Cardiac muscle cell (in vitro differentiated cells and primary cell): ENCODE measurements at regions not wholly inside any gene's neighbourhood (a gene's known extent, or its start where the extent isn't known, plus 50 kb on each side); places are given as distances from the start of the nearest gene placed in this dataset.

Experiments
- DNase-seq, 2 donors: peaks; one replicate each; pipeline versions ENCODE4 v3.0.0 to v3.0.0-alpha.2; 2010 to 2017; ENCODE audit warnings: low read depth in 1 of 2, low spot score in 1 of 2
- H3K27ac ChIP-seq: fragments of 200-600 bp; sonication (generic); 2 replicates; pipeline ENCODE4 v1.5.1; 2016
- H3K27me3 ChIP-seq: fragments of 200-600 bp; sonication (generic); 2 replicates; pipeline ENCODE4 v1.6.0; 2016; ENCODE audit warnings: control low read depth
- H3K36me3 ChIP-seq: fragments of 200-600 bp; sonication (generic); 2 replicates; pipeline ENCODE4 v1.5.1; 2016; ENCODE audit warnings: control low read depth
- H3K4me1 ChIP-seq: fragments of 200-600 bp; sonication (generic); 2 replicates; pipeline ENCODE4 v1.8.1; 2017; ENCODE audit warnings: low read depth, mild to moderate bottlenecking, mixed run types
- H3K4me3 ChIP-seq: fragments of 200-600 bp; sonication (generic); 2 replicates; pipeline ENCODE4 v1.5.1; 2016; ENCODE audit warnings: mild to moderate bottlenecking
- H3K9me3 ChIP-seq: fragments of 200-600 bp; sonication (generic); 2 replicates; pipeline ENCODE4 v1.5.1; 2017; ENCODE audit warnings: low read depth, mild to moderate bottlenecking, control low read depth
- CTCF ChIP-seq: IDR thresholded peaks from 2 replicates; pipeline ENCODE4 v1.5.1; 2012; ENCODE audit warnings: low read depth, mild to moderate bottlenecking, low read length

GRCh38 chr12:111201036-111201435, 167.9 kb downstream of the PHETA1 start:
- no peak for TF ChIP-seq CTCF
- no peak overlapping the region for H3K4me3 ChIP-seq
- H3K4me1 ChIP-seq = no peaks in the 10 kb centered on the region
- no peaks in the 10 kb centered on the region for H3K27me3 ChIP-seq
- peak in 1 of 2 donors; percentile 24 for DNase-seq
- no peaks in the 10 kb centered on the region for H3K36me3 ChIP-seq
- H3K9me3 ChIP-seq = no peaks in the 10 kb centered on the region
- H3K27ac ChIP-seq = no peak overlapping the region

GRCh38 chr12:111197376-111197944, 171.4 kb downstream of the PHETA1 start:
- Histone ChIP-seq H3K27me3 (no peaks in the 10 kb centered on the region), H3K36me3 (no peaks in the 10 kb centered on the region), H3K4me3 (no peak overlapping the region), H3K27ac (no peak overlapping the region), H3K4me1 (no peaks in the 10 kb centered on the region), H3K9me3 (no peaks in the 10 kb centered on the region)
- no peak for TF ChIP-seq CTCF
- no peak for DNase-seq

- no peak for DNase-seq
- no peak overlapping the region for H3K4me3 ChIP-seq
- no peaks in the 10 kb centered on the region for H3K4me1 ChIP-seq
- no peaks in the 10 kb centered on the region for H3K36me3 ChIP-seq
- H3K27ac ChIP-seq = no peak overlapping the region
- H3K27me3 ChIP-seq = no peaks in the 10 kb centered on the region
- no peaks in the 10 kb centered on the region for H3K9me3 ChIP-seq
- no peak for TF ChIP-seq CTCF
Observed at GRCh38 chr12:111196532-111196931, 172.4 kb downstream of the PHETA1 start.

GRCh38 chr12:111195316-111195715, 173.6 kb downstream of the PHETA1 start:
- Histone ChIP-seq H3K27ac (no peak overlapping the region), H3K27me3 (no peaks in the 10 kb centered on the region), H3K4me1 (no peaks in the 10 kb centered on the region), H3K9me3 (no peaks in the 10 kb centered on the region), H3K36me3 (no peaks in the 10 kb centered on the region), H3K4me3 (no peak overlapping the region)
- no peak for DNase-seq
- no peak for TF ChIP-seq CTCF

- TF ChIP-seq CTCF = no peak
- no peak overlapping the region for H3K4me3 ChIP-seq
- H3K27ac ChIP-seq = no peak overlapping the region
- no peak for DNase-seq
- no peaks in the 10 kb centered on the region for H3K27me3 ChIP-seq
- H3K36me3 ChIP-seq = no peaks in the 10 kb centered on the region
- no peaks in the 10 kb centered on the region for H3K9me3 ChIP-seq
- H3K4me1 ChIP-seq = no peaks in the 10 kb centered on the region
Observed at GRCh38 chr12:111194703-111195051, 174.2 kb downstream of the PHETA1 start.
